ENCODE measurements at regions not wholly inside any gene's neighbourhood (a gene's known extent, or its start where the extent isn't known, plus 50 kb on each side); places are given as distances from the start of the nearest gene placed in this dataset.
"Not testable (repeated sequence)": the region's sequence is repeated elsewhere in the genome, so short reads cannot be mapped to it uniquely, and the experiment has no call there.

- DNase-seq, result no peak
Observed at GRCh38 chr7:121519548-121520521, 123.7 kb upstream of the FAM3C start.

- DNase-seq, result no peak
Observed at GRCh38 chr7:121517591-121517990, 121.5 kb upstream of the FAM3C start.

GRCh38 chr7:121516821-121517220 is 120.7 kb upstream of the FAM3C start:
- no peak for DNase-seq

- DNase-seq, result no peak
Observed at GRCh38 chr7:121515630-121516401, 119.7 kb upstream of the FAM3C start.

DNA sequence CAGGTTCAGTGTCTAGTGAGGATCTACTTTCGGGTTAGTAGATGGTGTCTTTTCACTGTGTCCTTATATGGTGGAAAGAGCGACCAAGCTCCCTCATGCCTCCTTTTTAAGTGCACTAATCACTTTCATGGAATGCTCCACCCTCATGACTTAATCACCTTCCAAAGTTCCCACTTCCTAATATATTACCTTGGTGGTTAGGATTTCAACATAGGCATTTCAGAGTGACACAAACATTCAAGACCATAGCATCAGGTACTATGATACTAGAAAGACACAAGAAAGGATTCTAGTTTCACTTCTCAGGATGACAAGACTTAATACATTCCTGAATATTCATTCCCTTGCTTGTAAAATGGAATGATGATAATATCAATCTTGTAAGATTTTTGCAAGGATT is 119.1 kb upstream of the FAM3C start:
- no peak for DNase-seq

DNA sequence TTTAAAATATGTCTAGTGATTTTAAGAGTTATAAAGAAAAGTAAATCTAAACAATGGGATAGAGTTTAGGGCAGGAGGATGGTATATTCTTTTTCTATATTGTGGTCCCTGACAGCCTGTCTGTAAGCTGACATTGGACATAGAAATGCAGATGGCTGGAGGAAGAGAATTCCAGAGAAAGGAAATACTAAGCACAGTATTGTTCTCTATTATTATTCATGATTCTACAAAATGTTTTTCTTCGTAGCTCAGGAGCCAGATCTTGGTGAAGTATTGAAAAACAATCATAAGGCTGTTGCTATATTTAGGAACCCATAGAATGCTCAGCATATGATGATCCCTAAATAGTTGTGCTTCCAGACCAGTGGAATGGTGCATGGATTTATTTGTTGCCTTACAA is 117.0 kb upstream of the FAM3C start:
- no peak for DNase-seq

GRCh38 chr7:121510858-121511482 is 114.9 kb upstream of the FAM3C start:
- no peak for DNase-seq

DNA sequence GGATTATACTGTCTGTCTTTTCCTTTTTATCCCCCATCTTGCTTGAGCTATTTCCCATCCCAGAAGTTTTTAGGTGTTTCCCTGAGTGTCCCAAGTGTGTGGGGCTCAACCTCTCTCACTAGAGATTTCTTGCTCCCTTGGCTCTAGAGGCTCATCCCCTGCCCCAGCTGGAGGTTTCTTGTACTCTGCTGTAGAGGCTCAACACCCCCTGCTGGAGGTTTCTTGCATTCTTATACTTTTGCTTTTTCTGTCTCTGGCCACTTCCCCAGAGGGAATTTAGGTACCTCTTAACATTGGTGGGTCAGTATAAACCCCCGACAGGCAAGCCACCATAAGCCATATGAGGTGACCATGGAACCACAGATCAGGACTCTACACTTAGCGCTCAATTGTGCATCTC is 114.2 kb upstream of the FAM3C start:
- DNase-seq, result no peak

DNA sequence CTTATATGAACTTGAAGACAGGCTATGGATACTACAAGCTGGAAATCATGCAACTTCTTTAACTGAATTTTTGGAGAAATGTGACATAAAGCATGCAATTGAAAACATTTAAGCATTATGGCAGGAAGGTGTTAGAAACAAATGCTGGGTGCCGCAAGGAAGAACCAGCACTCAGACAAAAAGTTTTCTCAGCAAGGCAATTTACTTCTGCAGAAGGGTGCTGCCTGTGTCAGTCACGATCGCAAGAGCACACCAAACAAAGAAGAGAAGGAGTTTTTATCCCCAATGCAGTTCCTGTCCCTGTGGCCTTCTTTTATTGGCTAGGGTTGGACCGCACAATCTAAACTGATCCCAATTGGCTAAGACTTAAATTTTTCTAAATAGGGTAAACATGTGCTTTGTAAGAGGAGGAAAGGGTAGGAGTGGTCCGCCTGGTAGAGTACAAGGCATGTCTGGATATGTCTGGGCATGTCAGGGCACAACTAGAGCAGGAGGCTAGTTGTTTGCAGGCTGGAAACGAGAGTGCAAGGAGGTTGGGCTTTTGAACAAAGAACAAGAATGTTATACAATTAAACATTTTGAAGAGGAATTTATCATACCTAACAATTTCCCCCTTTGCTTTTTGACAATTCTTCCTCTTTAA is 109.6 kb upstream of the FAM3C start:
- no peak for DNase-seq

DNA sequence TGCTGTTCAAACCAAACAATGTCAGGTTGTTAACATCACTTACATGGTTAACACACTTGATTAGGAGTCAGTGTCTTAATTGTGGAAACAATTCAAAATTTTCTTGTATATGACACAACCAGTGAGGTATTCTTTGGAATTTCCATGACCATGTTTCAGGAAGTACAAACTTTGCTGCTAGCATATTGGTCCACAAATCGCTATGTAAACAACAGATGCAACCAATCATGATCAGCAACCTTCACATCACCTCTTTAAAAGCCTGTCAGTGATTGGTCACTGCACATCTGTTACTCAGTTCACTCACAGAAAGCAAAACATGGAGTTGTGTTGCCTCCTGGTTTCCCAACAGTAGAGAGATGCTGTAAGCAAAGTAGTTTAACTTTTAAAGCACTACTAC is 108.9 kb upstream of the FAM3C start:
- no peak for DNase-seq

DNA sequence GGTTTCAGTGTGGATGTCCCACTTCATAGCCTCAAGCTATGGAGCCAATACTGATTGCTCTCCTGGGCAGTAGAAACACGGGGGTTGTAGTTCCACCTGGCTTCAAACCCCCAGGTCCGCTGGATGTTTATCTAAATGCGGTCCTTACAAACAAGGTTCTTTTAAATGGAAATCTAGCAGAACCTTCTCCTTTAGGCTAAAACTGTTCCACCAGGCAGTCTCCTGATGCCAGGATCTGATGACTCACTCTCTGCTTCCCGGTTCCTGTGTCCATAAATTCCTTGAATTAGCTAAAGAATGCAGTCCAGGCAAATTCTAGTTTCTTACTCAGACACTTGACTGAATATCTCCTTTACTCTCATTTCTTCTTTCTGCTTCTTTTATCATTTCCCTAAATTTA is 108.4 kb upstream of the FAM3C start:
- DNase-seq, result no peak

- no peak for DNase-seq
Observed at GRCh38 chr7:121503730-121504129, 107.6 kb upstream of the FAM3C start.

DNA sequence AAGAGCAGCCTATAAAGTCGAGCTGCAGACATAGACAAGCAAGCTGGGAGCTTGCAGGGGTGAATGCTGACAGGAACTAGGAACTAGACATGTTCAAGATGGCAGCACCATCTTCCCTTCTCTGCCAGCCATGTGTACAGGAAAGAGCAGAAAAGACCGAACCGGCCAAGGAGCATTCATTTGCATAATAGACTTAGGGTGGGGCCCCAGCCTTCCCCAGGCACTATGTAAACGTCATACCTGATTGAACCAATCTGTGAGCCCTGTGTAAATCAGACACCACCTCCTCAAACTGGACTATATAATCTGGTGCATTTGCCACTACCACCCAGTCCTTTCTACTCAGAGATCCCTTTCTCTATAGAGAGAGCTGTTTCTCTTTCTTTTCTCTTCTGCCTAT is 106.9 kb upstream of the FAM3C start:
- DNase-seq, result no peak

DNA sequence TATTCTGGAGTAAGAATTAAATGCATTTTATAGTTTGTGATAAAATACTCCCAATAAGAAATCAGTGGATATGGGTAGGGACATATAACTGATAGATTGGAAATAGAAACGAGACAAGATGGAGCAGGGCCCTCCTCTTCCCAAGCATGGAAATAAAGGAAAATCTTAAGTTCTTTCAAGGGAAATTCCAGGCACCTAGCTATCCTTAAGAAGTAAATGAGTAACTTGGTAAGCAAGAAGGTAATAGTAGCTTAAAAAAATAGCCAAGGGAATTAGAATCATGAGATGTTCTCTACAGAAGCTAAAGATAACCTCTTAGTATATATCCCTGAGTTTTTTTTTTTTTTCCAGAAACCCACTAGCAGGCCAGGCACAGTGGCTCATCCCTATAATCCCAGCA is 105.5 kb upstream of the FAM3C start:
- no peak for DNase-seq

- DNase-seq, result no peak
Observed at GRCh38 chr7:121500360-121501058, 104.4 kb upstream of the FAM3C start.

DNA sequence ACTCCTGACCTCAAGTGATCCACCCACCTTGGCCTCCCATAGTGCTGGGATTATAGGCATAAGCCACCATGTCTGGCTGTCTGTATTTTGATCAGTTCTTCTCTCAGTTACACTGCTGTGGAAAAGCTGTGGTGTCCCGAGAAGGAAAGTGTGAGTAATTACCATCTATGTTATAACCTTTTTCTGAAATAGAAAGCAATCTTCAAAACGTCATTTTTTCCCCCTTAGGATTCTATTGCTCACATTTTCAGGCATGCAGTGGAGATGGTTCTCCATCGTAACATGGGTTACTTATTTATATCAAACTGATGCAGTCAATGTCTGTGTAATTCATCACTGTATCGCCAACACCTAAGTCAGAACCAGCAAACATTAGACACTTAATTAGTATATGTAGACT is 103.5 kb upstream of the FAM3C start:
- DNase-seq, result no peak

GRCh38 chr7:121498816-121499215 is 102.7 kb upstream of the FAM3C start:
- DNase-seq, result no peak

GRCh38 chr7:121497545-121497944 is 101.4 kb upstream of the FAM3C start:
- DNase-seq, result not testable (repeated sequence)

GRCh38 chr7:121494516-121494915 is 98.4 kb upstream of the FAM3C start:
- no peak for DNase-seq

DNA sequence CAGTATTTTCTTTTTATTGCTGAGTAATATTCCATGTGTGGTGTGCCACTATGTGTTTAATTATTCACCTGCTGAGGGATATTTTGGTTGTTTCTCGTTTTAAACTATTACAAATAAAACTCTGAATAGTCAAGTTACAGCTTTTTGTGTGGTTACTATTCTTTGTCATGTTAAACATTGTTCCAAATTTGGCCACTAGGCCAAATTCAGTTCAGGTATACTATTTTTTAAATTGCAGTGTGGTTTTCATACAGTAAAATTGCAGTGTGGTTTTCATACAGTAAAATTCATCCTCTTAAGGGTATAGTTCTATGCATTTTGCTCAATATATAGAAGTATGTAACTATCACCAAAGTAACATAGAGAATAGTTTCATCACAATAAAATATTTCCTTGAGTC is 97.4 kb upstream of the FAM3C start:
- DNase-seq, result no peak

DNA sequence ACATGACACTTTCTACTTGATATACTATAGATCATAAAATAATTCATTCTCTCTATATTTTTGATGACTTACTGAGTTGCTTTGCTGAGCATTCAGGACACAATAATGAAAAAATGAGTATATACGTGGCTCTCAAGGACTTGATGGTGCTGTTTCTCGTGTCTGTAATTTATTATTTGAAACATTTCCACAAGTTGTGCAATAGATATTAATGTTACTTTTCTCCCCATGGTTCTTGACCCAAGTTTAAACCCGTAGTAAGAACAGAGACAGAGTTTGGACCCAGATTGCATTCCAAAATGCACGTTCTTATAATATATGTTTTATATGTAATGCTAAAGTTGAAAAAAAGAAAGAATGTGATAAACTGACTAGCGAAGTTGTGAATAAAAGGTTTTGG is 94.2 kb upstream of the FAM3C start:
- DNase-seq, result no peak

GRCh38 chr7:121489440-121489839 is 93.3 kb upstream of the FAM3C start:
- DNase-seq, result no peak

Measured in GOT3 (cell line).